ENCODE measurements at regions not wholly inside any gene's neighbourhood (a gene's known extent, or its start where the extent isn't known, plus 50 kb on each side); places are given as distances from the start of the nearest gene placed in this dataset.

- no peak for DNase-seq
Measured at GRCh38 chr22:49292909-49293308, 534.8 kb downstream of the BRD1 start.

- DNase-seq: no peak
Measured at GRCh38 chr22:49291781-49292180, 535.9 kb downstream of the BRD1 start.

- DNase-seq: no peak
Measured at GRCh38 chr22:49291169-49291568, 536.5 kb downstream of the BRD1 start.

- no peak for DNase-seq
Measured at GRCh38 chr22:49290711-49291110, 537.0 kb downstream of the BRD1 start.

GRCh38 chr22:49289822-49290679 lies 537.6 kb downstream of the BRD1 start:
- no peak for DNase-seq

GRCh38 chr22:49286181-49286760 lies 541.4 kb downstream of the BRD1 start:
- no peak for DNase-seq

GRCh38 chr22:49284931-49285330 lies 542.7 kb downstream of the BRD1 start:
- DNase-seq: no peak

GRCh38 chr22:49284056-49284784 lies 543.5 kb downstream of the BRD1 start:
- DNase-seq: no peak

- no peak for DNase-seq
Measured at GRCh38 chr22:49282596-49282995, 545.1 kb downstream of the BRD1 start.

- DNase-seq: no peak
Measured at GRCh38 chr22:49281467-49282340, 546.0 kb downstream of the BRD1 start.

GRCh38 chr22:49278340-49278739 lies 549.3 kb downstream of the BRD1 start:
- no peak for DNase-seq

GRCh38 chr22:49276567-49276966 lies 551.1 kb downstream of the BRD1 start:
- no peak for DNase-seq

- no peak for DNase-seq
Measured at GRCh38 chr22:49274754-49275380, 552.8 kb downstream of the BRD1 start.

- DNase-seq: no peak
Measured at GRCh38 chr22:49272546-49273125, 555.0 kb downstream of the BRD1 start.

- no peak for DNase-seq
Measured at GRCh38 chr22:49271831-49272230, 555.8 kb downstream of the BRD1 start.

- no peak for DNase-seq
Measured at GRCh38 chr22:49271369-49271727, 556.3 kb downstream of the BRD1 start.

- DNase-seq: no peak
Measured at GRCh38 chr22:49270595-49271368, 556.9 kb downstream of the BRD1 start.

- DNase-seq: no peak
Measured at GRCh38 chr22:49269928-49270327, 557.7 kb downstream of the BRD1 start.

- no peak for DNase-seq
Measured at GRCh38 chr22:49269371-49269770, 558.3 kb downstream of the BRD1 start.

GRCh38 chr22:49268924-49269323 lies 558.7 kb downstream of the BRD1 start:
- DNase-seq: no peak

- DNase-seq: no peak
Measured at GRCh38 chr22:49267996-49268395, 559.7 kb downstream of the BRD1 start.

Measured in inflammatory macrophage treated with lipopolysaccharide for 4 hours (primary cell).